ENCODE measurements at regions not wholly inside any gene's neighbourhood (a gene's known extent, or its start where the extent isn't known, plus 50 kb on each side); places are given as distances from the start of the nearest gene placed in this dataset.
A peak's percentile ranks its signal among the peaks of the same experiment; 100 is the strongest.

DNA sequence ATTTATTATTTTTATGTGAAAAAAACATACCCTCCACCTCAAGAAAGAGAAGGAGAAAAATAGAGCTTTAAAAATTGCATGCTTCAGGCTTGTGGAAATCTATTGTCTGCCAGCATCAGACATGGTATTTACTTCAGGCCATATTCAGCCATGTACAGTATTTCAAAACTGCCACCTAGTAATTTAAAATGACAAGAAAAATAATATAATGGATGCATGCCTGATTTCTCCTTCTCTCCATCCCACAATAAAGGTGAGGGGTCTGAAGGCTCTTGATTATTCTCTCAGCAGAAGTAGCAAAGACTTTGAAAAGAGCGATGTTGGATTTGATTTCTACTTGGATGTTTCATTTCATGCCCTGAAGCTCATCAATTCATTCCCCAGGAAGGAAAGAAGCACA lies 250.7 kb downstream of the TBC1D4 start:
- DNase-seq, result no peak

DNA sequence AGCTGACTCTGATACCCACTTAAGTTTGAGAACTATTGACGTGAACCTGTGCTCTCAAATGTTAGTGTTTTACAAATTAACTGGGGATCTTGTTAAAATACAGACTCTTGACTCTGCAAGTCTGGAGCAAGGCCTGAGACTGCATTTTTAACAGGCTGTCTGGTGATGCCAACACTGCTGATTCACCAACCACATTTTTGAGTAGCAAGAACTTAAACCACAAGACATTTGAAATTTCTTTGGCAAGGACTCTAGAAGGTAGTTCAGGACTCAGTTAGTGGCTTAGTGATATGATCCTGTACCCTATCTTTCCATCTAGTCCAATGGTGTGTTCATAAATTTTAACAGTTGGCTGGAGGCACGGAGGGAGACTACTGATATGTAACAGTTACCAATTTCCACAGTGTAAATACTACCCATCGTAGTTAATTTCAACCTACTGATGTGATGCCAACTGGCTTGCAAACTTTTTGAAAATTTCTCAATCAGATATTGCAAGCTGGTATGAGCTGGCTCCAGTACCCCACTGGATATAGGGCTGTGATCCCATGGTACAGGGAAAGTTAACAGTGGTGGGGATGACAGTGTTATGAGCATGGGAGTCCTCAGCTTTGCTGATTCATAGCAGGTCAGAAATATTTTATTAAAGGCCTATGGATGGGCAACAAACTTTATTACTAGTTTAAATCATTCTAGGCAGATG lies 255.1 kb downstream of the TBC1D4 start:
- DNase-seq, result no peak

DNA sequence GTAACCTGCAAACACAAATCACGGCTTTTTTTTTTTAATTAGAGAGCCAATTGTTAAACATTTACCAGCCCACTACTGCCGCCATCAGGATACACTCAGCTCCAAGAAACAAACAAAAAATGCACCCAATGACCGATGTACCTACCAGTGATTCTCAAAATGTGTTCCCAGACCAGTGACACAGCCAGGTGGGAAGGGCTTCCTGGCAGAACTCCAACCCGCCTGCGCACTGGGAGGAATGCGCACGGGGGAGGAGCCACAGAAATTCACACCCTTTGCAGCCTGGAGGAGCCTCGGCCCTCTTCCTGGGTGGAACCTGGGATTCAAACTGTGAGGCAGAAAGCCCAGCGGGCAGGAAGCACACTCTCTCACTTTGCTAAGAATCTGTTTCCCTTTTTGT lies 255.9 kb downstream of the TBC1D4 start:
- no peak for DNase-seq

DNA sequence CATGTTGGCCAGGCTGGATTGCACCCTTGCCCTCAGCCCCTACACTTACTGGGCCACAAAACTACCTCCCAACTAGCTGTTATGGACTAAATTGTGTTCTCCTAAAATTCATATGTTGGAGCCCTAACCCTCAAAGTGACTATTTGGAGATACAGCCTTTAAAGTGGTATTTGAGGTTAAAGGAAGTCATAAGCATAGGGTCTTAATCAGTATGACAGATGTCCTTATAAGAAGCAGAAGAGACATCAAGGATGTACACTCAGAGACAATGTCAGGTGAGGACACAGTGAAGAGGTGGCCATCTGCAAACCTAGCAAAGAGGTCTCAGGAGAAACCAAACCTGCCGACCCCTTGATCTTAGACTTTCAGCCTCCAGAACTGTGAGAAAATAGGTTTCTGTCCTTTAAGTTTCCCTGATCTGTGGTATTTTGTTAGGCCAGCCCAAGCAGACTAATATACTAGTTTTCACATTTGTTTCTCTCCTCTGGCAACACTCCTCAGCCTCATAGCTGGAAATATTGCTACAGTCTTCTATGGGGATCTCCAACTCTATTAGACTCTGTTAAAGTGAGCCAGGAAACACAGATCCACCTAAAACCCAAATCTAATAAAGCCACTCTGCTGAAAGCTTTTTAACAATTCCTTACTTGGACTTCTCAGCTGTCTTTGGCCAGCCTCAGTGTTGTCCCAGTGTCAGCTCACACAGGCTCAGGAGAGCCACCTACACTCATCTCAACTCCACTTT lies 256.5 kb downstream of the TBC1D4 start:
- no peak for DNase-seq

DNA sequence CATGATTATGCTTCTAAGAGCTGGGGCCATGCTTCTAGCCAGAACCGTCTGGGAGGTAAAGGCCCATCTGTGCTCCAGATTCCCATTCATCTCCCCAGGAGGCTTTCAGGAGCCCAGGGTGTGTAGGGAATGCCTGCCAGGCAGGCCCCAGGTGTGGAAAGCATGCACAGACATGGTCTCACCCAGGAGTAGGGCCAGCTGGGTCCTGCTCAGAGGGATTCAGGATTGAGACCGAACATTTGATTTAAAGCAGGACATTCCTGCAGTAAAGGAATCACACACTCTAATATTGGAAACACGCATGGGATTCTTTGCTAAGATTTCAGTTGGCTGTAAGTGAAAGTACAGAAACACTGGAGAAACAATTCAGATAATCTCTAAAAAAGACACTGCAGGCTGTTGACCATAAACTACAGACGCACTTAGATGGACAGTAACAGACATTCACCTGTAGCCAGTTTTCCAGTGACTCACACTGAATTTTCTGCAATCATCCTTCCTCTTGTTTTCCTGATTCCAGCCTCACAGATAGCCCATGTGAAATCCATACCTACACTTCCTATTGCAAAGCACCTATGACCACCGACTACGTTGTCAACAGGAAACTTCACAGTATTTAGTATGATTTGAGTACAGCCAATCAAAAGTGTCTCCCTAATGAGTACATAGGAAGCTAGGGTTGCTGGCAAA lies 257.8 kb downstream of the TBC1D4 start:
- DNase-seq, result no peak

DNA sequence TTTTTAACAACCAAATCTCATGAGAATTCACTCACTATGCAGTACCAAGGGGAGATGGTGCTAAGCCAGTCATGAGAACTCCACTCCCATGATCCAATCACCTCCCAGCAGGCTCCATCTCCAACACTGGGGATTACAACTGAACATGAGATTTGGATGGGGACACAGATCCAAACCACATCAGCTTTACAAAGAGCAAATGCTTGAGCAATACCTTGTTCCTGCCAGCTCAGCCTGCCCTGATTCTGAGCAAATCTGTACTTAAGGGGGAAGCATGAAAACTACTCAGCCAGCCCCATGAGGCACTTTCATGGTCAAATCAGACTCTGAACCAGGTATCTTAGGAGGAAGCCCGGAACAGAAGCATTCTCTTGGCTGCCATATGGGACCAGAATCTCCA lies 259.9 kb downstream of the TBC1D4 start:
- no peak for DNase-seq

DNA sequence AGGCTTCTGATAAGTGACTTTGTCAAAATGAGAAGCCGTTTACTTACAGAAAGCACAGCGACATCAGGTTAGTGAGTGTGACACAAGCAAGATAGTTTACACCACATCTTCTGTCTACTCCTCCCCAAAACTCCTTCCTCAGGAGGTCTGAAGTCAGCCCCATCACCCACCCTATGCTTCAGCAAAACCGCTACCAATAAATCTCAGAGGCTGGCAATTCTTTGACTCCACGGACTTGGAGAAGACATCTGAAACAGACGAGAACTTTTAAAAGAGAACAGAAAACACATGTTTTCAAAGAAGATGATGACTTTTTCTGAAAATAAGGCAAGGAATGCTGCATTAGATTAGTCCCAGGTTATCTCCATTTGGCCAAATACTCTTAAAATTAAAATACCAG lies 261.1 kb downstream of the TBC1D4 start:
- no peak for DNase-seq

DNA sequence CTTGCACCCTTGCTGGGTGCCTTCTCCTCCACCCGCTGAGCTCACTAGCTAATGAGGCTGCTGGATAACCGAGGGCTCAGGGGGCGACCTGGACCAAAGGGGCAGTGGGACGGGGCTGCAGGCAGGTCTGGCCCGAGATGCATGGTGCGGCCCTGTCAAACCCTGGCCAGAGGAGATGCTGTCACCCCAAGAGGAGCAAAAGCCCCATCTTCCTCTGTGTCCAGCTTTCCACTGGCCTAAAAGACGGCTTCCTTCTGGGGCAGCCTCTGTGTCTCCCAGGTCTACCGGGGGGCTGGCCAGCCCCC lies 261.8 kb downstream of the TBC1D4 start:
- no peak for DNase-seq

DNA sequence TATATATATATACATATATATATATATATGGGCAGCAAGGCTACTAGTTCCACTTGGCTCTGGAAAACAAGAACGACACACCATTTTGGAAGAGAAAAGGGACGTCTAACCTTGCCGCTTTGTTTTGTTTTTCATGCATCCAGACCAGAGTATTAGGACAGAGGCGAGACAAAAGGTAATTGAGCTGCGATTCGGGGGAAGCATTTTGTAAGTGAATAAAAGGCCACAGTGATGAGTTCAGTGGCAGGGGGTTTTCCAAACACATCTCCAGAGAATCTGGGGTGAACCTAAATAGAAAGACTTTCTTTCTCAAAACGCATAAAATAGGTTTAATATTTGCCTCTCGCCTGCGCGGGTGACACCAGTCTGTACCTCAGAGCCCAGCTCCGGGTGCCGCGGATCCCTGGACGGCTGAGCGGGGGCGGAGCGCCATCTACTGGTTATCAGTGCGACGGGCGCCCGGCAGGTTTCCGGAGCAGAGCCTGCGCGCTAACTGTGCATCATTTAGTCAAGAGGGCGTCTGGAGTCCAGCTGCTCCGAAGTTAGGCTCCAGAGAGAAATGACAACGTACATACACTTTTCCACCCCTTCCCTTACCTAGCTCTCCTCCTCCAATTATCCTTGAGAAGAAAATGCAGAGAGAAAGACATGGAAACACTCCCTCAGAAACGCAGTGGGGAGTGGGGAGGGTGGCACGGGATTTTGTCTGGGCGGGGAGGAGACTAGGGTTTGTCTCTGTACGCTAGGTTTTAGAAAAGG lies 262.3 kb downstream of the TBC1D4 start:
- peak; percentile 81 for DNase-seq

DNA sequence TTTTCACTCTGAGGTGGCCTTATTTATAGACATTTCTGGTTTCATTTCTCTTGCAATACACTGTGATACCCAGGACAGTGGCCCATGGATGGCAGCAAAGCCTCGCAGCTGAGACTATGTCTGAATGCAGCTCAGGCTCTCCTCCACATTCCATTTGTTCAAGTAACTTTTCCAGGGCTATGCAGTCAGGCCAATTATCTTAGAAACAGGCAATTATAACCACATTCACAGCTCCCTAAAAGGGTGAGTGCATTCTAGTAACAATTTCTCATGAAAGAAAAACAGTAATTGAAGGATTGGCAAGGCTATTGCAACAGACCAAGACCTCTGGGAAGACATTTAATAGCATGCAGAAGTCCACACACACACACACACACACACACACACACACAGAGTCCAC lies 264.0 kb downstream of the TBC1D4 start:
- DNase-seq, result no peak

DNA sequence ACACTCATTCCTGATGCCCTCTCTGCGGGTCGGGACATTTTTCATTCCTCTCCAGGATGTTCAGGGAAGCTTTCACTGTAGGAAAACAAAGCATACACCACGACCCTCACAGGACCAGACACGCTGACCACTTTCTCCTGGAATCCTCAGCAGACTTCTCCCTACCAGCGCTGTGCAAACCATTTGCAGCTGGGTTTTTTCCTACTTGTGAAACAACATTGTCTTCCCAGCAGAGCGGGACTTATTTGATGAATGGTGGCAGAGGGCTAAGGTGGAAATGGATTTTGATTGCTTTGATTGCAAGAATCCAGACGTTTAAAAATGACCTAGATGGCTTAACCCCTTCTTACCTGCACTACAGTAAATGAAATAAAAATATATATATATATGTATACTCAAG lies 265.9 kb downstream of the TBC1D4 start:
- DNase-seq, result no peak

DNA sequence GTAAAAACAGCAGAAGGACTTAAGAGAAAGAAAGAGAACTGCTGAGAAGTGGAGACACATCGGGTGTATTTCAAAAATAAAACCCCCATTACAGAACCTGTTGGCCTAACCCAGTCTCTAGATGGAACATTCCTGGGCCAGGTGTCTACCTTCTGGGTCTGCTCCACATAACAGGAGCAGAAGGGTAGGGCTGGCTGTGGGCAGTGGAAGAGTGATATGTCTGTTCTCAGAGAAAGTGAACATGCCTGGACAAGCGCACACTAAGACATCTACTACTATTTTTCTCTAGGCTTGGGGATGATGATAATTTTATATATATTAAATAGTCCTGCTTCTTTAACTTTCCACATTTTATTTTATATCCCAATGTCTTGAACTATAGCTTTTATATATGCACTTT lies 267.1 kb downstream of the TBC1D4 start:
- no peak for DNase-seq

DNA sequence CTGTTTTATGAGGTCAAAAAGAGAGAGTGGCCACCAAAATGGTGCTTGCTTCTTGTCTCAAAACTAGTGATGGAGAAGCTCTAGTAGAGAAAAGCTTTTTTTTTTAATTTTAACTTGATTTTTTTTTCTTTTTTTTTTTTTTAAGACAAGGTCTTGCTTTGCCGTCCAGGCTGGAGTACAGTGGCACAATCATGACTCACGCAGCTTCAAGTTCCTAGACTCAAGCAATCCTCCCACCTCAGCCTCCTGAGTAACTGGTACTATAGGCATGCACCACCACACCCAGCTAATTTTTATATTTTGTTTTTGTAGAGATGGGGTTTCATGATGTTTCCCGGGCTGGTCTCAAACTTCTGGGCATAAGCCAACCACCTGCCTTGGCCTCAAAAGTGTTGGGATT lies 279.0 kb downstream of the TBC1D4 start:
- DNase-seq, result no peak

DNA sequence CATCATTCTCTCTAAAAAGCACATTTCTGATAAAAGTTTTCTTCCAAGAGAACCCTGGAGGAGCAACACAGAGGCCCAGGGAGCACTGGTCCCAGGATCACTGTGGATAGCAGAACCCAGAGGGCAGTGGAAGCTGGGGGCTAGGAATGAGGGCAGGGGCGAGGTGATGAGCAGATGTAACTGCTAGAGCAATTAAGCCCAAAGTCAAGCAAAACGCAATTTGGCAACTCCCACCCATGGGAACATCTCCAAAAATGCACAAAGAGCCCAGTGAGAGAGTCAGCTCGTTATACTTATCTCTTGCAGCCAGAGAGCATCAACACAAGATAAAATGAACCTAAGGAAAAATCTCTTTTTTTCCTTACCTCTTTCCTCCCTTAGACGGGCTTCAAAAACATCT lies 284.2 kb downstream of the TBC1D4 start:
- no peak for DNase-seq

DNA sequence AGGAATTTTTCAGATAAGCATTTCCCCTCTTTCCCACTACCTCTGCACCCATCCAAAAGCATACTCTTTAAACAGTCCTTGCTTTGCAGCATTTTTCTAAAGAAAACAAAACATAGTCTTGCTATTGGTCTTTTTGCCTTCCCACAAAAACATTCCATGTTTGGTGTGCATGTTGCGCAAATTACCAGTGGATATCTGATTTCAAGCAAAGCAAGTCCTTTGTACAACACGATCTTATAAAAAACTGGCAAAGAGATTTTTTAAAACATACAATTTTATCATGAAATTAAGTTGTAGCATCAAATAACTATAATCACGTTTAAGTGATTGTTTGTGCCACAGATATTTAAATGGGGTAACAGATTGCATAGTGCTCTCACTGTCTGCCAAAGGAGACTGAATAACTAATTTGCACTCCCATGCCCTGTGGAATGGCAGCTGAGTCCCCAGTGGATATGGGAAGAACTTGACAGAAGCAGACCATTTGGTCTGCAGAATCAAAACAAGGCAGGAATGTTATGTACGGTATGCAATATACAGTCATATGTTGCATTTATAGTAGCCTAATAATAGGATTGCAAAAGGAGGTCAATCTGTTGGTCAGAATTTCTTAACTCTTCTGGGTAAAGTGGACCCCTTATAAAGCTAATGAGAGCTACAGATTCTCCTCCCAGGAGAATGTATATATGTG lies 285.7 kb downstream of the TBC1D4 start:
- DNase-seq, result no peak

DNA sequence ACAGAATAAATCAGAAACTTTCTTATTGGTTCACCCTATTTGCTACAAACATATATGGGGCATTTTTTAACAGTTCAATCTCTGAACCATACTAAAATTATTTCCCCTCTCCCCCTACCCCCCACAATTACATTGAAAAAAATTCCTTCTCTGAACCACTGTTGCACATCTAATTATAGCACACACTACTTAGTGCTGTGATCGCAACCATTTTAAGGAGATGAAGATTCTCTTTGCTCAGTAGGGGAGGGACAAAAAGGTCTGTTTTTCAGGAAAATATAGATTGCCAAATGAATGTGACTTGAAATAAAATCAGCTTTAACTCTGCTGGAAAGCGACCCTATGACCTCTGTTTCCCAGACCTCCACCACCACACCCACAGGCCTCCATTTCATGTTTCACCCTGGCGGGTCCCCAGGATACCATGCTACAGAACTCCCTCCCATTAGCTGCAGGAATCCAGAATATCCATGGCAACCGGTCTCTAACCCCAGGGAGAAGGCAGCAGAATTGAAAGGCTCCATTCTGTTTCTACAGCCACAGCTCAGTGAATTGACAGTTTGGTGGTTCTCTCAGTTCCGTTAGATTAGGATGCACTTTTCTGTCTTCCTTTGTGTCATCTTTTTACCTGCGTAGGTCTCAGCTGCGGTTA lies 286.3 kb downstream of the TBC1D4 start:
- no peak for DNase-seq

DNA sequence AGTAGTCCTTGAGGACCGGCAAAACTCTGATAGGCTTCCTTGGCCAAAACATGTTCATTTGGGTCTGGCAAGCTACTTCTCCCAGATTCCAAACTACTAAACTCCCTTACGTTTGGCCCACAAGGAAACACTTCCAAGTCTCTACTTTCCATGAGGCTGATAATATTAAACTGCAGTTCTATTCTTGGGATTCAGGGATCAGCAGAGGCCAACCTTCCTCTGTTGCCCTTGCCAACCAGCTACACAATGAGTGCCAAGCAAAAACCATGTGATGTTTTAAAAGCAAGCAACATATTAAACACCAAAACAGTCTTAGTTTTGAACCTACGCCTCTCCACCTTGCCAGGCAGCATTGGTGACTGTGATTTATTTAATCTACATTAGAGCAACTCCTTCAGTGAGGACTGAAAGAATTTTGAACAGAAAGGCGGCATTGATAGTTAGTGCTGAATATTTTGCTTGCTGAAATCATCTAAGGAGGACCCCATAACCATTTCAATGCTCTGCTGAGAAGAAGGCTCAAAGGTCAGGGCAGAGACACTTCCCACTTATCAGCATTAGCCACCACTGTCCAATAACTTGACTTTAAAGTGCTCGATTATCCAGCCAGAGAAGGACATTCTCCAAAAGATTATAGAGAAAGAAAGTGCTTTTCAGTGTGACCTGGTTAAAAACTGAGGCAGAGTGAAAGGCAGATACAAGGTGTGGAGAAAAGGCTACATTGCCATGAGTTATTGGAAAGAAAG lies 287.1 kb downstream of the TBC1D4 start:
- no peak for DNase-seq

DNA sequence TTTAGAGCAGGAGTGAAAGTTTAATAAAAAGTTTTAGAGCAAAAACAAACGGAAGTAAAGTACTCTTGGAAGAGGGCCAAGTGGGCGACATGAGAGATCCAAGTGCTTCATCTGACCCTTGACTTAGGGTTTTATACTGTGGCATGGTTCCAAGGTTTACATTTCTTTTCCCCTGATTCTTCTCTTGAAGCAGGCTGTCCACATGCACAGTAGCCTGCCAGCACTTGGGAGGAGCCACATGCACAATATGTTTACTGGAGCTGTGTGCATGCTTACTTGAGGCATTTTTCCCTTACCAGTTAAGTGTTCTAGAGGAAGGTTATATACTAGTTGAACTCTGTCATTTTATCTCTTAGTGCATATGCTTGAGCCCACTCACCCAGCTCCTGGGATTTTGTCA lies 295.6 kb downstream of the TBC1D4 start:
- no peak for DNase-seq

DNA sequence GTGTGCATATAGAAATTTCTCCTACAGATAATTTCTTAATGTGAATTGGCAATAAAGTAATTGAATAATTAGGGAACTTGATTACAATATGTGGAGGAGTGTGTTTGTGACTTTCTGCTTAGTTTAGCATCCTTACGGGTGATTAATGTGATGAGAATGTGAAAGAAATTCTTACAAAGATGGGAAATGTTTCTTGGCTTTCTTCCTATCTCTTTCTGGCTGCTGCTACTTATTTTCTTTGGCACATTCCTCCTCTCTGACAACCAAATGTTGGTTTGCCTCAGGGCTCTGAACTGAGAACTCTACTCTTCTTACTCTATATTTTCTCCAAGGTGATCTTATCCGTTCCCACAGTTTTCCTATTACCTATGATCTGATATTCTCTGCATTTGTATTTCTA lies 300.1 kb downstream of the TBC1D4 start:
- no peak for DNase-seq

DNA sequence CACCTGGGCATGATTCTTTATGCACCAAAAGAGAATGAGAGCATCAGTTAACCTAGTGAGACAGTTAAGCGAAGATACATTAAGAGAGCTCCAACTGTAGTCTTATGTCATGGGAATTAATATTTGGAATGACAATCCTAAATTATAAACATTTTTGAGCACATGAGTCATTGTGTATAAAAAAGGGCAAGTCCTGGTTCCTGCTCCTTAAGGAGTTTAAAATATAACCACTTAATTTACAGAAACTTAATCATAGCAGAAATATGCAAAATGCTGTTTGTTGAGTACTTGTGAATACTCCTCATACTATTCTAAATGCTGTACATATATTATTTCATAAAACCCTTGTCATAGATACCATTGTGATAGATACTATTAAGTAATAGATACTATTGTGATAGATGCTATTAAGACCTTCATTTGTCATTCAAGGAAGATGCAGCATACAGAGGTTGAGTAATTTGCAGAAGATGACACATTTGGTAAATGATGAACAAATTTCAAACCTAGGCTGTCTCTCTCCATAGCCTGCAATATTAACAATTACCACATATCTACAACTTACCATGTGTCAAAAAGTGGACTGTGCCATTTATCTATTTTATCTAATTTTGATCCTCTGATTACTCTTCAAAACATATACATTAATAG lies 301.0 kb downstream of the TBC1D4 start:
- DNase-seq, result no peak

DNA sequence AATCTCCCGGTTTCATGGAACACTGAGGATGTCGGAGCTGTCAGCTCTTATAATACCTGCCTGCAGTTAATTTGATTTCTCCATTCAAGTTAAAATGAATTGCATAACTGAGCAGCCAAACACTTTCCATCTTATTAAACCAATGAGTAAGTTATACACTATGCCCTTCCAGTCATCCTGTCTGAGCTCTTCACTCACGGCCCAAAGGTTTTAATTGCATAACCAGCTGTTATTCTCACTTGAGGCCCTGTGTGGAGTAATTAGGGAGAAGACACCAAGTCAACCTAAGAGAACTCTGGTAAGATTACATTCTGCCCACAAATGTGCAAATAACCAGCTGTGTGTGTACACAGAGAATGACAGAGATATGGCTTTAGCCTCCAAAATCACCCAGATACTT lies 303.5 kb downstream of the TBC1D4 start:
- no peak for DNase-seq
